KBM-7 (cell line): ENCODE measurements at regions not wholly inside any gene's neighbourhood (a gene's known extent, or its start where the extent isn't known, plus 50 kb on each side); places are given as distances from the start of the nearest gene placed in this dataset.

Experiments
- DNase-seq: peaks from one replicate; pipeline ENCODE4 v3.0.0-alpha.2; 2015
- in situ Hi-C: fragments of 300-500 bp; cut with MboI; formaldehyde crosslinking; loops from 2 replicates; pipeline ENCODE4 v1.14.3; 2020; ENCODE audit warnings: low sequenced_read_pairs, low pct_unique_long_range_greater_than_20kb, mixed read lengths

DNA sequence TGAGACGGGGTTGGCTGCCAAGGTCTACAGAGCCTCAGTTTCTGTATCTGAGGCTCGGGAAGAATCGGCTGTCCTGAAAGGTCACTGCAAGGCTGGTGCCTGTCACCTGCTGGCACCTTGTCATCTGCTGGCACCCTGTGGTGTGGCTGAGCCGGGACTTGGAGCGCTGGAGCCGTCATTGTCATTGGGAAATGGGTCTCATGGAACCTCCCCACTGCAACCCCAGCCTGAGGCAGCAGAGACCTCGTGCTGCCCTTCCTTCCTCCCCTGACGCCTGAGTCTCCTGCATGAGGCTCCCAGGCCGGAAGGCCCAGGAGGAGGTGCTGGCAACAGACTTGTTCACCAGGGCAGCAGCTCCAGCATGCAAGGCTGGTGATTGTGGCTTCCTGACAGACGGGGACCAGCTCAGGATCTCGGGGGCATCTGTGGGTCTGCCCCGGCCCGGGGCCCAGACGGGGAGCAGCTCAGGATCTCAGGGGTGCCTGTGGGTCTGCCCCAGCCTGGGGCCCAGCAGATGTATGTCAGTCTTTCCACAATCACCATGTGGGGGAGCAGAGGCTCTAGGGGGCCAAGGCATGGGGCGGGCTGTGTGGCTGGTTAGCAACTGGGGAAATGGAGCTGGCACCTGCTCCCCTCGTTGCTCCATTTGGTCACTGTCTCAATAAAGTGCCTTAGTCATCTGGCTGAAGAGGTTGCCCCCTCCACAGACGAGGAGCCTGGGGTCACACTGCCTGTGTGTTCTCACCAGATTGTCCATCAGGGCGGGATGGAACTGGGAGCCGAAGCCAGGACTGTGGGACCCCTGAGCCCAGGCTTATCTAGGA is 668.7 kb downstream of the BRD1 start:
- no peak for DNase-seq
- in situ Hi-C loops, result no loop called here

GRCh38 chr22:49157529-49158339 is 669.9 kb downstream of the BRD1 start:
- no peak for DNase-seq
- in situ Hi-C loops, result no loop called here

DNA sequence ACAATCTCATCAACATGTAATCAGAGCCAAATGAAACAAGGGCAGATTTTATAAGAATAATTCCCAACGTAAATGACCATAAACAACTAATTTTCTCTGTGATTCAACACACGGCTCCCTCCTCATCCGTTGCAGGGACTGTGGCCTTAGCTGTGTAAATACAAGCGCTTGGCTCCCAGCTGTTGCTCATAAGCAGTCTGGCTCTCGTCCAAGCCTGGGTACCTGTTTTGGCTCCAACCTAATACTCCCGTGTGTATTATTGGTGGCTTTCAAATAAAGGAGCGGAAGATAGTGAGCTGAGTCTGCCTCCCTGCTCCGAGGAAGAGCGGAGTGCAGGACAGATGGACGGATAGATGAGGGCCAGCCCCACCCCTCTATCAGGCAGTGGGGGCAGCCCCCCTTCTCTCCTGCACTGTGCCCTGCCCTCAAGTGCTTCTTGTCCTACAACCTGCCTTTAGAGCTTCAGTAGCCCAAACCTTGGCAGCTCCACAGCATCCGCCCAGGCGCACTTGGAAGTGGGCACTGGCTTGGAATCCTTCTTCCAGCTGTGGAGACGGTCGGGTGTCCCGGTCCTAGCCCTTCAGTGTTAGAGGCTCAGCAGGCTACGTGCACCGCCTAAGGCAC is 670.9 kb downstream of the BRD1 start:
- in situ Hi-C loops, result no loop called here
- DNase-seq, result no peak

DNA sequence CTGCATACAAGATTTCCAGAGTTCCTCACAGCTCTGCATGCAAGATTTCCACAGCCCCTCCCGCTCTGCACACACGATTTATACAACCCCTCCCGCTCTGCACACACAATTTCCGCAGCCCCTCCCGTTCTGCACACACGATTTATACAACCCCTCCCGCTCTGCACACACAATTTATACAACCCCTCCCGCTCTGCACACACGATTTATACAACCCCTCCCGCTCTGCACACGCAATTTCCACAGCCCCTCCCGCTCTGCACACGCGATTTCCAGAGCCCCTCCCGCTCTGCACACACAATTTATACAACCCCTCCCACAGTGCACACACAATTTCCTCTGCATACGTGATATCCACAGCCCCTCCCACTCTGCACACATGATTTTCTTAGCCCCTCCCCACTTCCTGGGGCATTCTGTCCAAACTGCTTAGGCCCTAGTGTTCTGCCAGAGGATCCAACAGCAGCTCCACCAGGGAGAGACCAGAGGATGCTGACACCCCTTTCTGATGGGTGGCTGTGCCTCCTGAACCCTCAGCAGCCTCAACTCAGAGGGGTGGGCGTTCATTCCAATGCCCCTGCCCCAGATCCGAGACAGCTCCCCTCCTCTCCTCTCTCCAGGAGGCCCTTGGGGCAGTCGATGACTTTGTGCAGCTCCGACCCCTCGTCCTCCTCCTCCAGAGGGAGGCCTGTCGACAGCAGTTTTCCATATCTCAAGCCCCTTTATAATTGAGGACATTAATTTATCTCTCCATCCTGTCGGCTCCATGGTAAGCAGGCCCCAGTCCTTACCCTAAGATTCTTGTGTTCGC is 671.7 kb downstream of the BRD1 start:
- in situ Hi-C loops, result no loop called here
- no peak for DNase-seq

DNA sequence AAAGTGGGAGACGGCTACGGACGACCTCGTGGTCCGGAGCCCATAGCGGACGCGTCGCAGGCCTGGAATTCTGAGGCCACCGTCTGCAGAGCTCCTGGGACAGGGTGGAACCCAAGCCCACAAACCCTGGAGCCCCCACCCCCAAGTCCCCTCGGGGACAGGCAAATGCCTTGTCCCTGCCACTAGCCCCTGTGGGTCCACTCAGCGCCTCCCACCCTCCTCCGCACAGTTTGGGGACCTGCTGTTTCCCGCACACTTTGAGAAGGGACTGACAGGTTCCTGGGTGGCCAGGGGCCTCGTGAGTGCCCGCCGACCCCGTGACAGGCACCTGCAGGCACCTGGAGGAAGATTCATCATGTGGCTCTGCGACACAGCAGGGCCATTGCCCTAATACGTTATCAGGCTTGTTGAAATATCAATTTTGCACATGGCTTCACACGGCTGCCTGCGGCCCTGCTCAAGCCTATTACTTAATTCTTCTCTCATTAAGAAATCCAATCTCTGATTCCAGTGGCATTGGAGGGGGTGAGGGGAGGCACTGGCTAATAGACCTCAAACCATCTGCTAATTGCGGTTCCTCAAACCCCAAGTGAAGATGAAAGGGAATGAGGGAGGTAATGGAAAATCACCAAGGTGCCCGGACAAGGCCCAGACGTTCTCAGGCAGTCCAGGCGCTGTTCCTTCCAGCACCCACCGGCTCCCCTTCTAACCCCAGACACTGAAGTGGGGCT is 672.5 kb downstream of the BRD1 start:
- no peak for DNase-seq
- in situ Hi-C loops, result no loop called here

GRCh38 chr22:49154433-49154832 is 673.2 kb downstream of the BRD1 start:
- in situ Hi-C loops, result no loop called here
- no peak for DNase-seq

DNA sequence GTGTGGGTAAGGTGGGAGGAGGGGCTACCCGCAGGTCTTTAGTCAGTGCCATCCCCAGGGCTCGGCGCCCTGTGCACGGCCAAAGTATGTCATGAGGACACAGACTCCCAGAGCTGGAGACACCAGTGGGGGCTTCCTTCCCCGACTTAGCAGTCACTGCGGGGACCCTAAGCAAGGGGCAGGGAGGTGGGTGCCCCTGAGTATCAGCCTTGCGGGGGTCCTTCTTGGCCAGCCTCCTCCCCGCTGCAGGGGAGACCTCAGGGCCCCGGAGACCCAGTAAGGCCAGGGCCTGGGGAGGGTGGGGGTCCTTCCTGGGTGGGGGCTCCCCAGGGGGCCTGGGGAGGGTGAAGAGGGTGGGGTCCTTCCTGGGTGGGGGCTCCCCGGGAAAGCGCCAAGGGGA is 673.8 kb downstream of the BRD1 start:
- in situ Hi-C loops, result no loop called here

GRCh38 chr22:49152939-49153770 is 674.5 kb downstream of the BRD1 start:
- in situ Hi-C loops, result no loop called here
- no peak for DNase-seq

More for the DNA sequence above, 673.8 kb downstream of the BRD1 start:
- no peak for DNase-seq

DNA sequence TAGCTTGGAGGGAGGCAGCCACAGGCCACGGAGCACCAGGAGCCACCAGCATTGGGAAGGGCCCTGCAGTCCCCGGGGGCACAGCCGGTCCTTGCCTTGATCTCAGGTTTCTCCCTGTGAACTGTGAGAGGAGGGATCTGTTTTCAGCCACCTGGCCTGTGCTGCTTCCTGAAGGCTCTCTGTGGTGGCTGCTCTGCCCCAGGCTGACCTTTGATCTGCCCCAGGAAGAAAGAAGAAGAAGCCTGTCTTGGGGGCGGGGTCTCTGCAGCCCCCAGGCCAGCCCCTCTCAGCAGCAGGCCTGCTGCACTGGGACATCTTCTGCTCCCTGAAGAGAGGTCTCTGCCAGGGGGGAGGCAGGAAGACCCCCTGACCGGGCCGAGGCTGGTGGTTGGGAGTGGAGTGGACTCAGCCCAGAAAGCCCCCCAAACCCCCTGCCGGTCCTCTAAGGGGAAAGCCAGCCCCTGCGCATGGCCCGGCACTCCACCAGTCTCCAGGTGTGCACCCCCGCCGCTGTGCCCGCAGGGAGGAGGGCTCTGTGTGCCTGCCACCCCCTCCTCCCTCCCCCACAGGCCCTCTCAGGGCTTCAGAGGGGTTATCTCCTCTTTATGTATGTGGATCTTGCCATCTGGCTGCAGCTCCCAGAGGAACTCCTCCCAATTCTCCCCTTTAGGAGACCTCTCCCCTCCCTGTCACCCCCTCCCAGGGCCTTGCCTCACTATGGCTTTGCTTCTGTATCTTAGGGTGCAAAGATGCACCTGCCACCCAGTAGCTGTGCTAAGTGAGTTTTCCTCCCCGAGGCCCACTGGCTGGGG is 675.3 kb downstream of the BRD1 start:
- no peak for DNase-seq

DNA sequence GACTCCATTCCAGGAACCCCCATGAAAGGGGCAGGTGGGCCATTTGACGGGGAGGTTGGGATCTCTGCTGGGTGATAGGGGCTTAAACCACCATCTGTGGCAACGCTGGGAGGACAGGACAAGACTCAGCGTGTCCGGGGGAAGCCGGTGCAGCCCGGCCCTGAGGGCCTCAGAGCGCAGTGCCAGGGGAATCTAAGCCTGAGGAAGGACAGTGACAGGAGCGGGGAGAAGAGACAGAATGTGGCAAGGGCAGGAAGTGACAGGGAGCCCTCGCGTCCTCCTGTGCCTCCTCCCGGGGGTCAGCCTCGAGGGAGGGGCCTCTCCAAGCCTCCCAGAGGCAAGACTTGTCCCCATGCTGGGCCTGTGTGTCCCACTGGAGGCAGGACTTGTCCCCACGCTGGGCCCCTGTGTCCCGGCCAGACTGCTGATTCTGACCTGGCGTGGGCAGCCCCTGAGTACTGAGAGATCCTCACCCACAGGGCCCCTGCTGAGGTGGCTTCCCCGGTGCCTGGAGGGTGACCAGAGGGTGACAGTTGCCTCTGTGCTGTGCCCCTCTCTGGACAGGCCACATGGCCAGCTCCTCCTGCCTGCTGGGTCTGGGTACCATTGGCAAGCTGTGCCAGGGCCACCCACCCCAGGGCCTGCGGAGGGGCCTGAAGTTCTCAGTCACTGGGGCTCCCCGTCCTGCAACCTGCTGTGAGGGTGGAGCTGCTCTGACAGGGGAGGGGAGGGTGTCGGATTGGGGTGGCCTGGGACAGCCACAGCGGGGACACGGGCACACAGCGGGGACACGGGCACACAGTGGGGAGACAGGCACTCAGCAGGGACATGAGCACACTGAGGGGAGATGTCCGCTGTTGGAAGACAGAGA is 676.2 kb downstream of the BRD1 start:
- in situ Hi-C loops, result no loop called here

More for the DNA sequence above, 675.3 kb downstream of the BRD1 start:
- in situ Hi-C loops, result no loop called here

GRCh38 chr22:49150801-49151221 is 676.9 kb downstream of the BRD1 start:
- in situ Hi-C loops, result no loop called here
- DNase-seq, result no peak

More for the DNA sequence above, 676.2 kb downstream of the BRD1 start:
- no peak for DNase-seq

GRCh38 chr22:49149721-49150608 is 677.7 kb downstream of the BRD1 start:
- in situ Hi-C loops, result no loop called here
- no peak for DNase-seq

- DNase-seq, result no peak
- in situ Hi-C loops, result no loop called here
Measured at GRCh38 chr22:49148895-49149418, 678.7 kb downstream of the BRD1 start.

GRCh38 chr22:49147617-49148175 is 680.0 kb downstream of the BRD1 start:
- in situ Hi-C loops, result no loop called here

DNA sequence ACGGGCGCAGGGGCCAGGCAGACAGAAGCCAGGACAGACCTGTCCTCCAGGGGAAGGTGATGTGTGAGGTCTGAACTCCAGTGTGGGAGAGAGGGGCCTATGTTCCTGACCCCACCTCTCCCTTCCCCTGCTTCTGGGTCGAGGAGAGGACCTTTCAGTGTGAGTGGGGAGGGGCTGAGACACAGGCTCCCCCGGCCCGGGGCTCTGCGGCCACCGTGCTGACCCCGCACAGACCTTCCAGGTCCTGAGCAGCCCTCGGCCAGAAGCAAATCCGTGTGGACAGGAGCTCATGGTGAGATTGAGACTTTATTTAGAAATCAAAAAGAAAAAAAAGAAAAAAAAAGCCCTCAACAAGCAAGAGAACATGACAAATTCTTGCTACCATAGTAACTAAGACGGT is 680.5 kb downstream of the BRD1 start:
- in situ Hi-C loops, result no loop called here
- no peak for DNase-seq

More at GRCh38 chr22:49147617-49148175, 680.0 kb downstream of the BRD1 start:
- DNase-seq, result no peak
